ENCODE measurements at regions not wholly inside any gene's neighbourhood (a gene's known extent, or its start where the extent isn't known, plus 50 kb on each side); places are given as distances from the start of the nearest gene placed in this dataset.
A peak's percentile ranks its signal among the peaks of the same experiment; 100 is the strongest.
"Not testable (repeated sequence)": the region's sequence is repeated elsewhere in the genome, so short reads cannot be mapped to it uniquely, and the experiment has no call there.

DNA sequence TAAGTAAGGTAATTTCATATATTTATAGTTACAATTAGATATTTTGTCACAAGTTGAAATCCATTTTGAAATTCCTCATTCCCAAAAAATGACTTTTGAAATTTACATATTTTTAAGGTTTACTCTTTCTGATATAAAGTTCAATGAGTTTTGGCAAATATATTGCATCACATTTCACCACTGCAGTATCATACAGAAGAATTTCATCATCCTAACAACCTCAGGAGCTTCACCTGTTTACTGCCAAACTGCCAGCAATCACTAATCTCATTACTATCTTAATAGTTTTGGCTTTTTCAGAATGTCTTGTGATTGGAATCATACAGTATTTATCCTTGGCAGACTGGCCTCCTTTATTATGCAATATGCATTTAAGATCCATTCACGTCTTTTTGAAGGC is 1578.9 kb downstream of the REEP3 start:
- Histone ChIP-seq H3K9ac (ENCODE audit: insufficient read depth, low read depth, low read length) (no peak overlapping the region), H3K4me3 (replicated peaks in 1 of 3; ENCODE audit: insufficient read depth in 1 of 3, low read depth in 2 of 3, low read length in 3 of 3) (no peak overlapping the region), H2AFZ (ENCODE audit: low read length) (no peak overlapping the region), H4K20me1 (ENCODE audit: insufficient read depth, low read length) (no peaks in the 10 kb centered on the region), H3K27ac (ENCODE audit: extremely low read length, insufficient read depth, low read length) (no peak overlapping the region), H3K4me1 (ENCODE audit: insufficient read depth, low read length) (no peaks in the 10 kb centered on the region), H3K79me2 (ENCODE audit: insufficient read depth, low read length) (no peaks in the 10 kb centered on the region), H3K27me3 (ENCODE audit: control insufficient read depth in 1 of 2, insufficient read depth in 2 of 2, low read length in 2 of 2) (no peaks in the 10 kb centered on the region), H3K9me3 (ENCODE audit: low read length) (peaks cover 30% of the 10 kb centered on the region), H3K4me2 (ENCODE audit: low read depth, low read length) (no peak overlapping the region), H3K36me3 (replicated peaks in 1 of 2; ENCODE audit: control insufficient read depth in 1 of 2, insufficient read depth in 2 of 2, low read length in 2 of 2) (no peaks in the 10 kb centered on the region)
- no TSS peak for BruUV-seq (replicated peaks)
- in situ Hi-C loops (cut with HindIII; ENCODE audit: extremely low pct_ligation_motif_present, low pct_unique_long_range_greater_than_20kb), result no loop called here
- 0% methylated on average over 1 of the region's 1 CpG for WGBS (ENCODE audit: low lambda C conversion rate)
- ATAC-seq, result no peak
- ChIA-PET POLR2A (no interaction called here), CTCF (ENCODE audit: low intra/inter-chr PET ratio, low total read pairs) (no interaction called here)
- intact Hi-C loops (cut with micrococcal nuclease; ENCODE audit: unreplicated experiment), result no loop called here
- no peak for FAIRE-seq
- DNase-seq (ENCODE audit: low spot score), result no peak
- peak; percentile 56; the same call in 1 of the 2 replicates for TF ChIP-seq CEBPB (IDR thresholded peaks at IDR 0.05; ENCODE audit: borderline replicate concordance, low read depth, low read length)
- no peak for TF ChIP-seq CBX1 (IDR thresholded peaks at IDR 0.05; ENCODE audit: low read depth)

DNA sequence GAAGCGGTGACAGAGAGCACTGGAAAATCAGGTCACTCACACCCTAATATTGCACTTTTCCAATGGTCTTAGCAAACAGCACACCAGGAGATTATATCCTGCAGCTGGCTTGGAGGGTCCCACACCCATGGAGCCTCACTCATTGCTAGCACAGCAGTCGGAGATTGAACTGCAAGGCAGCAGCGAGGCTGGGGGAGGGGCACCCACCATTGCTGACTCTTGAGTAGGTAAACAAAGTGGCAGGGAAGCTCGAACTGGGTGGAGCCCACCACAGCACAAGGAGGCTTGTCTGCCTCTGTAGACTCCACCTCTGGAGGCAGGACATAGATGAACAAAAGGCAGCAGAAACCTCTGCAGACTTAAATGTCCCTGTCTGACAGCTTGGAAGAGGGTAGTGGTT is 1579.7 kb downstream of the REEP3 start:
- H3K27me3 ChIP-seq (ENCODE audit: control insufficient read depth in 1 of 2, insufficient read depth in 2 of 2, low read length in 2 of 2); H3K4me1 ChIP-seq (ENCODE audit: insufficient read depth, low read length); ATAC-seq; H3K27ac ChIP-seq (ENCODE audit: extremely low read length, insufficient read depth, low read length); H2AFZ ChIP-seq (ENCODE audit: low read length); H3K4me2 ChIP-seq (ENCODE audit: low read depth, low read length); intact Hi-C loops (cut with micrococcal nuclease; ENCODE audit: unreplicated experiment); DNase-seq (ENCODE audit: low spot score); in situ Hi-C loops (cut with HindIII; ENCODE audit: extremely low pct_ligation_motif_present, low pct_unique_long_range_greater_than_20kb); H3K36me3 ChIP-seq (replicated peaks in 1 of 2; ENCODE audit: control insufficient read depth in 1 of 2, insufficient read depth in 2 of 2, low read length in 2 of 2); H3K4me3 ChIP-seq (replicated peaks in 1 of 3; ENCODE audit: insufficient read depth in 1 of 3, low read depth in 2 of 3, low read length in 3 of 3); CTCF ChIA-PET (ENCODE audit: low intra/inter-chr PET ratio, low total read pairs); FAIRE-seq; BruUV-seq (replicated peaks); POLR2A ChIA-PET; H3K9ac ChIP-seq (ENCODE audit: insufficient read depth, low read depth, low read length); H3K79me2 ChIP-seq (ENCODE audit: insufficient read depth, low read length); H4K20me1 ChIP-seq (ENCODE audit: insufficient read depth, low read length): not testable (repeated sequence)
- peaks cover 28% of the 10 kb centered on the region for H3K9me3 ChIP-seq (ENCODE audit: low read length)
- WGBS (ENCODE audit: low lambda C conversion rate), result 20% methylated on average over 3 of the region's 4 CpGs

DNA sequence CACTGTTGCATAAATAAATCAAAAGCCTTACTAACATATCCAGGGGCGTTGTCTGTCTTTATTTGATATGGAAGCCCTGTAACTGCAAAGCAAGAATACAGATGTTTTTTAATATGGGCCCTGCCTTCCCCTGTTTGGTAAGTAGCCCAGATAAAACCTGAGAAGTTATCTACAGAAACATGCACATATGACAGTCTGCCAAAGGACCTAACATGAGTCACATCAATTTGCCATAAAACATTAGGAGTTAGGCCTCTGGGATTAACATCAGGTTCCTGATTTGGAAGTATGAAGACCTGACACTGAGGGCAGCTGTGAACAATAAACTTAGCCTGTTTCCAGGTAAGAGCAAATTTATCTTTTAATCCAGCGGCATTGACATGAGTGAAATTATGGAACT is 1588.8 kb downstream of the REEP3 start:
- H3K36me3 ChIP-seq (replicated peaks in 1 of 2; ENCODE audit: control insufficient read depth in 1 of 2, insufficient read depth in 2 of 2, low read length in 2 of 2), result no peaks in the 10 kb centered on the region
- no peak for DNase-seq (ENCODE audit: low spot score)
- H4K20me1 ChIP-seq (ENCODE audit: insufficient read depth, low read length), result no peaks in the 10 kb centered on the region
- intact Hi-C loops (cut with micrococcal nuclease; ENCODE audit: unreplicated experiment), result no loop called here
- ChIA-PET POLR2A (no interaction called here), CTCF (ENCODE audit: low intra/inter-chr PET ratio, low total read pairs) (no interaction called here)
- H3K79me2 ChIP-seq (ENCODE audit: insufficient read depth, low read length), result no peaks in the 10 kb centered on the region
- in situ Hi-C loops (cut with HindIII; ENCODE audit: extremely low pct_ligation_motif_present, low pct_unique_long_range_greater_than_20kb), result no loop called here
- FAIRE-seq, result no peak
- H3K4me2 ChIP-seq (ENCODE audit: low read depth, low read length), result no peak overlapping the region
- no peak overlapping the region for H3K9ac ChIP-seq (ENCODE audit: insufficient read depth, low read depth, low read length)
- H3K4me3 ChIP-seq (replicated peaks in 1 of 3; ENCODE audit: insufficient read depth in 1 of 3, low read depth in 2 of 3, low read length in 3 of 3), result no peak overlapping the region
- no peak overlapping the region for H2AFZ ChIP-seq (ENCODE audit: low read length)
- no TSS peak for BruUV-seq (replicated peaks)
- no peak for ATAC-seq
- no peak overlapping the region for H3K27ac ChIP-seq (ENCODE audit: extremely low read length, insufficient read depth, low read length)
- H3K4me1 ChIP-seq (ENCODE audit: insufficient read depth, low read length), result no peaks in the 10 kb centered on the region
- 40% methylated on average over 2 of the region's 2 CpGs for WGBS (ENCODE audit: low lambda C conversion rate)
- H3K9me3 ChIP-seq (ENCODE audit: low read length), result peaks cover 14% of the 10 kb centered on the region; the same call in 1 of the 2 replicates
- H3K27me3 ChIP-seq (ENCODE audit: control insufficient read depth in 1 of 2, insufficient read depth in 2 of 2, low read length in 2 of 2), result no peaks in the 10 kb centered on the region
- TF ChIP-seq, protein P1, sequence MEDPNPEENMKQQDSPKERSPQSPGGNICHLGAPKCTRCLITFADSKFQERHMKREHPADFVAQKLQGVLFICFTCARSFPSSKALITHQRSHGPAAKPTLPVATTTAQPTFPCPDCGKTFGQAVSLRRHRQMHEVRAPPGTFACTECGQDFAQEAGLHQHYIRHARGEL (CRISPR knock-in tag; IDR thresholded peaks at IDR 0.05), result no peak
- no peak for TF ChIP-seq TSC22D2 (CRISPR knock-in tag; IDR thresholded peaks at IDR 0.05; ENCODE audit: borderline replicate concordance)
- TF ChIP-seq ZFP36L2 (CRISPR knock-in tag; IDR thresholded peaks at IDR 0.05), result no peak
- no peak for TF ChIP-seq ZNF260 (CRISPR knock-in tag; IDR thresholded peaks at IDR 0.05; ENCODE audit: borderline replicate concordance, low read depth)

Data from HepG2 (cell line).